ENCODE measurements at regions not wholly inside any gene's neighbourhood (a gene's known extent, or its start where the extent isn't known, plus 50 kb on each side); places are given as distances from the start of the nearest gene placed in this dataset.
A peak's percentile ranks its signal among the peaks of the same experiment; 100 is the strongest.

DNA sequence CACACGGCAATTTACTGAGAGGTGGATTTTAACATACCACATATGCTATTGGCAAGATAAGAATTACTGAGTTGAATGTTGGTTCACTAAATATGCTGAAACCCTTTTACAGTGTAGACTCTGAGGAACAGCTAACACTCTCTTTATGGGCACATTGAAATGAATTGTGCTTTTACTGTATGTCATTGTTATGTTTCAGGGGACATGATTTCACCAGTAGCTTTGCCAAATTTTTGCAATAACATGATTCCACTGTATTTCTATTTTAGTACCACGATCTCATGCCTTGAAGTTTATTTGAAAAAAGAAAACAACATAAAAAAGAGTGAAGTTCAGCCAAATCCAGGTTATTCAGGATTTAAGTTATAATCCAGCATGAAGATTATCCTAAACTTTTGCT lies 188.5 kb downstream of the HLX start:
- ATAC-seq = no peak

DNA sequence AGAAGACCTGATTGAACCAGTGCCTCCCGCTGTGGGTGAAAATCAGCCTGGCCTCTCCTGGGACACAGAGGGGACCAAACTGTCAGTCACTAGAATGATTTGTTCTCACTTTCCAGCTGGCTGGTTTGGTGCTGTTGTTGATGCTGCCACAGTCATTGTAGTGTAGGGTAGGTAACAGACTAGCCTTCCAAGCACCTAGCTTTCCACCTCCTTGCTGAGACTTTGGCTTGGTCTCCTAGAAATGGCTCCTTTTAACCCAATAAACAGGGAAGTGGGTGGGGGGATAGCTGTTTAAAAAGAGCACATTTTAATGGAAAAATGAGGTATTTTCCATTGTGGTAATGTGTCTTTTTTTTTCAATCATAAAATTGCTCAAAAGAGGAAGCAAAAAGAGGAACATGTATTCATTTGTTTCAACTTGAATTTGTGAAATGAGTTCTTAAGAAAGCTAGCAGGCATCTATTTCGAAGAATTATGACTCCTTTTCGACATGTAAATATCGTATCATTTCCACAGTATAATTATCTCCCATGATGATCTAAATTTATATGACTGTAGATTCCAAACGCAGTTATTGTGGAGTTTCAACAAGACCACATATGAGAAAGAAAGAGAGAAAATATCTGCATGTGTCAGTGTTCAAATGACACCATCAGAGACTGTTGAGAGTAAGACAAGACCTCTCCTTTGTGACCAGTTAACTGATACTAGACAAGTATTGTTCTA lies 190.1 kb downstream of the HLX start:
- DNase-seq (ENCODE audit: low spot score) = no peak
- no peak for ATAC-seq

More for the DNA sequence above, 188.5 kb downstream of the HLX start:
- no peak for DNase-seq (ENCODE audit: low spot score)

DNA sequence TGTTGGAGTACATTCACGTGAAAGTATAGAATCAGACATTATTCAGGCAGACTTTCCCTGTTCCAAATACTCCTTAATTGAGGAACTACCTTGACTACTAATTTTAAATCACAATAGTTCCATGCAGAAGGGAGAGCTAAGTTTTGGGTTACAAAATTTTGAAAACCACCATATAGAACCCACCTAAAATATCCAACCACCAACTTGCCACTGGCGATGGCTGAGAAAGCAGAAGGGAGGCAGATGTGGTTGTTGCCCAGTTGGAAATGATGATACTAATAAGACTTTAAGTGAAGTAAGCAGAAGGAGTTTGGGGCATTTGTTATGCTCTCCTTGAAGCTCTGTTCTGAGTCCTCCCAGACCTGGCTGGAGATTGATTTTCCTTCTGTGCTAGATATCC lies 190.7 kb downstream of the HLX start:
- no peak for DNase-seq (ENCODE audit: low spot score)
- no peak for ATAC-seq

DNA sequence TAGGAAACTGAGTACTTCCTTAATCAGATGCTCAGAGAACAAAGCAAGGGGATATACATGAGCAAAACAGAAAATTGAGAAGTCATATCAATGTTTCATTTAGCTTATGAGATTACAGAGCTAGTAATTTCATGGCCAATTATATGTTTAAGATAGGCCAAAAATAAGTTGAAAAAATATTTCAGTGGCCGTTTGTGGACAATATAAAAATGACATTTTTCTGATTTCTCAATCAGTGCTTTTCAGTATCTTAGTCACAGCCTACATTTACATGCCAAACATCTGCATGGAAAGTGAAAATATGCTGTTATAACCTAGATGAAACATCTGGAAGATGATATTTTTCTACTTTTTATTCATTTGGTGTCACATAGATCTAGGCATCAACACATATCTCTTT lies 192.5 kb downstream of the HLX start:
- ATAC-seq (no peak), DNase-seq (ENCODE audit: low spot score) (no peak)

DNA sequence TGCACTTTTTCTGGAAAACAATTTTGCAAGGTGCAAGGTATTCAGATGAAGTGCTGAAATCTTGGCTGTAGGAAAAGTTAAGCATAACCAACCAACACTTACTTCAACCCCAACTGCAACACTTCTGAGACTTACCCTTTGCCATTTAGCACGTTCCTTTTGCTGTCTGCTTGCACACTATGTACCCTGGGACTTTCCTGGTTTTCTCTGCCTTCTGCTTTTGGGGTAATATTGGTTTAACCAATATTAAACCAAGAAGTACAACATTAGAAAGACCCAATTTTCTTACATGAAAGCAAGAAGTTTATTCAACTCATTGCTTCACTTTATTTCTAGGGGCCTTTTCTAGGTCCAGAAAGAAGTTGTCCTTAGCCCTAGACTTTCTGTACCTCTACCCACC lies 193.0 kb downstream of the HLX start:
- DNase-seq (ENCODE audit: low spot score) (no peak), ATAC-seq (no peak)

DNA sequence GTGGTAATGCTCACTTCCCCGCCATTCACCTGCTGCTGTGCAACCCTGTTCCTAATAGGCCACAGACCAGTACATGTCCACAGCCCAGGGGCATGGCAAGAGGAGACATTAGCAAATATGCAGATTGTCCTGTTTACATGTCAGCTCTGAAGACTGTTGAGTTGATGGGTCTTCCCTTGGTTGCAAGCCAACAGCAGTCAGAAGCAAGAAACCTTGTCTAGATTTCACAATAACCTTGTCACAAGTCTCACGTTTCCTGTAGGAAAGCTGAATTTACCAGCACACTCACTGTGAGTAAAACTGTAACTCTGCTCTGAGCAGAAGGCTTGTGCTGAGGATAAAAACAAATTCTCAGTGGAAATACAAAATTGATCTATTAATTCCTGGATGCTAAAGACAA lies 195.1 kb downstream of the HLX start:
- DNase-seq (ENCODE audit: low spot score) = no peak
- no peak for ATAC-seq

DNA sequence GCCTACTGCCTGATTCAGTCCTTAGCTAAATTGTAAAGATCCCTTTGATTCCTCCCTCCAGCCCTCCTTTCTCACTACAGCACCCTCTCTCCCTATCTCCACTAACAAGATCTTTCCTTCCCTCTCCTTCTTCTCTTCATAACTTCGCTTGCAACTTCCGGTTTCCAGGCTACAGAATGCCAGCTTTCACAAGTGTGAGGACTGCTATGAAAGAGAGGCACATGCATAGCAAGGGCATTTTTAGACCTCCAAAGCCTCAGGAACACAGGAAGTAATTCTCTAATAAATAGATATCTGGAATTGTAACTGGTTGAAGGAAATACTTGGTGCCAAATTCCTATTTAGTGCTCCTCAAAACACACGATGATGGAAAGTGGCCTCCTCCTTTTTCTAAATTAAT lies 196.7 kb downstream of the HLX start:
- ATAC-seq = no peak

DNA sequence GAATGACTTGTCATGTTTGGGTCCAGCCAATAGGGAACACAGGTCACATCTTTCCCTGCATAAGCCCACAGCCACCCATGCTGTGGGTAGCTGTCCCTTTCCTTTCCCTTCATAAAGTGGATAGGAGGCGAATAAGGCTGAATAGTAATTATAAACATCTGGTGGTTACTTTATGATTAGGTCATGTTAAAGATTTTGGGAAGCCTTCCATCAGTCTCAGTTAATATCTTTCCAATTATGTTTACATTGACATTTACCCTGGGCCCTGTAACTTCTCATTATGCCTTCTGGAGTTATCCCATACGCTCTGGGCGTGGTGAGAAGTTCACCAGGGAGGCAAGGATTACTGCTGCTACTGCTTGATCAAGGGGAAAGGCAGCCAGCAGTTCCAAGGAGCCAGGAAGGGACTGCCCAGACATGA lies 197.2 kb downstream of the HLX start:
- DNase-seq (ENCODE audit: low spot score) = no peak

More for the DNA sequence above, 196.7 kb downstream of the HLX start:
- no peak for DNase-seq (ENCODE audit: low spot score)

DNA sequence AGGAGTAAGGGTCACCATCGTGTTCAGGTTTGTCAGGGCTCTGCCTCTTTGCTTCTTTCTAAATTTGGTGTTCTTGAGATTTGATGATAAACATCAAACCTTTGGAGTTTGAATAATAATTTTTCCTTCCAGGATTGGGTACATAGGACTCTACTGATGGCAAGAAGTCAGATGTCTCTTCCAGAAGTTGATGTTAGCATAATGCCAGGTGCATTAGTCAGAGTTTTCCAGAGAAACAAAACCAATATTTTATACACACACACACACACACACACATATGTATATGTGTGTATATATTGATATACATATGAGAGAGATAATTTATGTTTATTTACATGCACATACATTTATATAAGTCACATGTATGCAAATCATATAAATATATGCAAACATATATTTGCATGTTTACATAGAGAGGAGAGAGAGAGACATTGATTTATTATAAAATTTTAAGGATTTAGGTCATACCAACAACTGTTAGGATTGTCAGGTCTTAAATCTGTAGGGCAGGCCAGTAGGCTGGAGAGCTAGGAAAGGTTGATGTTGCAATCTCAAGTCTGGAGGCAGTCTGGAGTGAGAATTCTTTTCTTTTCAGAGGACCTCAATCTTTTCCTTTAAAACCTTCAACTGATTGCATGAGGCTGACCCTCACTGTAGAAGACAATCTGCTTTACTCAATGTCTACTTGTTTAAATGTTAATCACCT lies 199.2 kb downstream of the HLX start:
- DNase-seq (ENCODE audit: low spot score) = no peak
- ATAC-seq = no peak

More for the DNA sequence above, 197.2 kb downstream of the HLX start:
- ATAC-seq = no peak

DNA sequence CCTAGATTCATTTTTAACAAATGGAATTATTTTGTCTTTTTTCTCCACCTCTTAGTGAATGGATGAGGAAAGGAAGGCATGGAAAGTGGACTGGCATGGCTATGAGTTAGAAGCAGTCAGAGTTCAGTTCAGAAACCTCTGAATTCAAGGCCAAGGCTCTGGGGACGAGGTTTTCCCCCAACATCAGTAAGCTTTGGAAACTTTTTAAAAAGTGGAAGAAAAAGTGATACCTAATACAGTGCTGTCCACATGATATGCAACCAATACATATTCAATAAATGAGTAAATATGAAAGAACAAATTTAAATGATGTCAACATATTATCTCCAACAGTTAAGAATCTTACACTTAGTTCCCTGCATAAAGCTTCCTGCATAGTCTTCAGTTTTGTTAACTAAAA lies 204.7 kb downstream of the HLX start:
- no peak for ATAC-seq

DNA sequence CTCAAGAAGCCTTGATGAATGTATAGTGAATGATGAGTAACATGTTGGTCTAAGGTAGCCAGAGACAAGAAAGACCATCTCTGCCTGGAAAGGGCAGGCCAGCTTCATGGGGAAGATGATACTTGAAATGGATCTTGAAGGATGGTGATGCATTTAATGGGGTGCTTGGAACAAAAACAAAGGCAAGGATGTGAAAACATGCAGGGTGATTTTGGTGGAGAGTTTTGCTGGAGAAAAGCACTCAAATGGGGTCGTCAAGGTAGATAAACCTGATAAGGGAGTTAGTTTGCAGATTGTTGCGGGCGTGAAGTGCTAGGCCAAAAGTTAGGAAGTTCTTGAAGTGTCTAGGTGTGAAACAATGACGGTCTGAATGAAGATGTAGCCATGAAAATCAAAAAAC lies 205.4 kb downstream of the HLX start:
- no peak for DNase-seq (ENCODE audit: low spot score)
- no peak for ATAC-seq

More for the DNA sequence above, 204.7 kb downstream of the HLX start:
- no peak for DNase-seq (ENCODE audit: low spot score)

DNA sequence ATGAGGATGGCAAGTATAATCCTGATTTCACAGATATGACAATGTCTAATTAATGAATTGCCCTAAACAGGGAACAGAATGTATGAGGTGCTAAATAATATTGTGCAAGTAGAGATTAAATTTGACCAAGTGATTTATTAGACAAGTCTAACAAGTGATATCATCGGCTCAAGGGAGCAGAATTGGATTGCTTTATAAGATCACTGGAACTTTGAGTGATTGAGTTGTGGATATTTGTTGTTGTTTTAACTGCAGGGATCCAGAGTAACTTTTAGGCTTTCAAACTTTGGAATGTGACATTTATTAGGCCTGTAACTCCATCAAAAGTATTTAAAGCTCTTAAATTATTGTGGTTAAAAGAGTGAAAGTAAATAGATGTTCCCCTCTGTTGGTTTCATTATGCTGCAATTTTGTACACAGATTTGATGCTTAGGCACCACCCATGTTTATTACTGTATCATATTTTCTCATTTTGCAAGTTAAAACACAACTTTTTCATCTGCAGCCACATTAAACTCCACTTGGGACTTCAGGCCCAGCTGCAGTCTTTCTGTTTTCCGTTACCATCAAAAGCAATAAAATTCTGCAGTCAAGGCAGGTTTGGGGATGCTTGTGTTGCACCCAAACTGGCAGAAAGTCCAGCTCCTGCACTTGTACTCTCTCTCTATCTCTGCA lies 206.6 kb downstream of the HLX start:
- DNase-seq (ENCODE audit: low spot score) (no peak), ATAC-seq (no peak)

DNA sequence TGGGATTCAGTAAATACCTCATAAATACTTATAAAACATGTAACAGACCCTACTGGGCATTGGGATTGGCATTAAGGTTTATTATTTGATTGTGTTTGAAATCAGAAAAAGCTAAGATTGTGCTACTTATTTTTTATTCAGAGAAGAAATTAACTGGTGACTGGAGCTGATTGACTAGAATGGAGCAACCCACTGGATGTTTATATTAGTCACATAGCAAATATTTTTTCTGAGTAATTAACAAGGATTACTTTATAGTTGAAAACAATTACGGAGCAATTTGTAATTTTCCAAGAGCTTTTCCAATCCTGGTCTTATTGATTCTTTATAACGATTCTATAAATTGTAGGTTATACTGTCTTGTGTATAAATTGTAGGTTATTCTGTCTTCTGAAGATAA lies 208.7 kb downstream of the HLX start:
- no peak for DNase-seq (ENCODE audit: low spot score)

DNA sequence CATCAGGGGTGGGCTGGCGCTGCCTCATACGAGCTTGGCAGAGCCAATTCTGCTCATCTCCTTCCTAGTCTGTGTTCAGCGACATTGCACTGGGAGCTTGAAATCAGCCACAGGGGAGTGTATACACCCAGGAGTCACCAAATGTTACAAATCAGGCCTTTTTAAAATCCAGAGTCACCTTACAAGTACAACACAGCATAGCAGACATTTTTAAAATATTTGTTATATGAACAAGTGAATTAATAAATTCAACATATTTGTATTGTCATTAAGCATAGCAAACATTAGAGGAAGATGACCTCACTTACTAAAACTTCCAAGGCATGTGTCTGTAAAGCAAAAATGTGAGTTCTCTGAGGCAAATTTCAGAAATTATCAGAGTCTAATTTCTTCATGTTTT lies 210.0 kb downstream of the HLX start:
- ATAC-seq (no peak), DNase-seq (ENCODE audit: low spot score) (no peak)

More for the DNA sequence above, 208.7 kb downstream of the HLX start:
- no peak for ATAC-seq

DNA sequence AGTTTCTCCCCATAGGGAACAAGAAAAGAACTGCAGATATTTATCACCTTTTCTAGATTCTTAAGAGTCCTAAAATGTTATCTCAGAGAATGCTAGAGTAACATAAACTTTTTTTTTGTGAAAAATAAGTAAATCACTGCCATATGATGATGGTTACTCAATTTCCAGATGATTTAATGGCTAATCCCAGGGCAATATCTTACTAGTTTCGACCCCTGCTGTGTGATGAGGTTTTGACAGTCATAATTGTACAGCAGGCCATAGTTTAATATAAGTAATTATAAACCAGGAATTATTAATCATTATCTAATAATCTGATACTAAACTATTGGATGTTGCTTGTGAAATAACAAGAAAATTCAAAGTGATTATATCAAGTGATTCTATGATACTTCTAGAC lies 210.6 kb downstream of the HLX start:
- DNase-seq (ENCODE audit: low spot score) (no peak), ATAC-seq (no peak)

DNA sequence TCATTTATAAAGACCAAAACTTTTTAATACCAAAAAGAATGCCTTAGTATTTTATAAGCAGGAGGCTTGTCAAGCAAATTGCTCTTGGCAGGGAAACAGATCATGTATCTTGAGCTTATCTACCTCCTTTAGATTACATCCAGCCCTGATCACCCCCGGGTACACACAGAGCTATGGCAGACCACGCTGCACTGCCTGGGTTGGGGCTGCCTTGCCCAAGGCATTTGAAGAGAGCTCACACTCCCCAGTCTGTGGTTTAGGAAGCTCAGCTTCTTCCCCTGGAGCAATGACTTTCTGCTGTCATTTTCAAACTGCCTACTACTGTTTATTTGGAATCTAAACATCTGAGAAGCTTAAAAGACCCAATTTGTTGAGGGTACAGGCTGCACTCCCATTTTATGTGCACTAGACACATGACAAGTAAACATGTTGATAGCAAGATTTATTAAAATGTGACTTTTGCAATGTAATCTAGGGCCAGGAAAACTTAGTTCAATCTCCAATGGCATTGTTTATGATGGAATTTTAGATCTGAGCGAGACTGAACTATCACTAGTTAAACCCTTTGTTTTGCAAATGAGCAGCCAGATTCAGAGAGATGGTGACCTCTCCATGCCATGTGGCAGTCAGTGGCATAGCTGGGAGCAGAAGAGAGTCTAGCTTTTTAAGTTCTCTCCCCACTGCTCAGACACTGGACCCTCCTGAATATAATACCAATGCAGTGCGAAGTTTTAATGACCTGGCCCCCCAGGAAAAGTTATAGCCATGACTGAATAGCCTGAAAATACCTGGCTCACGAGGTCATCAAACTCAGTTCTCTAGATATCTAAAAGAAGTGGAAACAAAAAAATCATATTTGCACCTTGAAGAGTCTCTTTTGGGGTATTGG lies 214.9 kb downstream of the HLX start:
- DNase-seq (ENCODE audit: low spot score) = no peak
- ATAC-seq = no peak

DNA sequence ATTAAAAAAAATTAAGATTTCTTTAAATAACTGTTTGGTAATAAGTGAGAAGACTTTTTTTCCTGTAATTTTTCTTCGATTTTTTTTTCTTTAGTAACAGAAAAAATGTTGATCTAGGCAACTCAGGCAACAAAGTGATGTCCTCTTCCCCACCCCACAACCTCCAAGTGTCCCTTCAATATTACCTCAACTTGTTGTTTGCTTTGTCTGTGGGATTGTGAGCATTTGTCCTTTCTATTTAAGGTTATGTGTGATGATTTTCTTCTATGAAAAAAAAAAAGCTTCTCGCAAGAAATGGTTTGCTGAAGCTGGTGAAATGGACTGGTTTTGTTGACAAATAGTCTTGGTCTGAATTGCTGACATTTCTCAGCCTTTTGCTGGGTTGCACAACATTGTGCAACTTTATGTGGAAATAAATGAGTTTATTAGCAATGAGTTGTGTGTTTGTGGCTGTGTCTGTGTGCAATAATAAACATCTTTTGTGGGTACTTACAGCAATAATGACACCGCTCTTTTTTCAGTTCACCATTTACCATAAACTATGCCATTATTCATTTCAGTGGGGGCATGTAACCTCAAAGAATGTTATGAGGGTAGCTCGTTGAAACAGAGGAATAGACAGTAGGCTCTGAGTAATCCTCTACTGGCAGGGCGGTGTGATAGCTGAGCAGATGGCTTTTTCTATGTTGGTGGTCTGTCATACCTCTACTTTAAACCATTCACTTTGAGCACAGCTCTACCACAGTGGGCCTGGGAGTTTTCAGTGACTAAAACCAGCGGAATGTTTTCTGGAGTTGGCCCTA lies 218.4 kb downstream of the HLX start:
- DNase-seq (ENCODE audit: low spot score) = no peak
- ATAC-seq = peak; percentile 63

DNA sequence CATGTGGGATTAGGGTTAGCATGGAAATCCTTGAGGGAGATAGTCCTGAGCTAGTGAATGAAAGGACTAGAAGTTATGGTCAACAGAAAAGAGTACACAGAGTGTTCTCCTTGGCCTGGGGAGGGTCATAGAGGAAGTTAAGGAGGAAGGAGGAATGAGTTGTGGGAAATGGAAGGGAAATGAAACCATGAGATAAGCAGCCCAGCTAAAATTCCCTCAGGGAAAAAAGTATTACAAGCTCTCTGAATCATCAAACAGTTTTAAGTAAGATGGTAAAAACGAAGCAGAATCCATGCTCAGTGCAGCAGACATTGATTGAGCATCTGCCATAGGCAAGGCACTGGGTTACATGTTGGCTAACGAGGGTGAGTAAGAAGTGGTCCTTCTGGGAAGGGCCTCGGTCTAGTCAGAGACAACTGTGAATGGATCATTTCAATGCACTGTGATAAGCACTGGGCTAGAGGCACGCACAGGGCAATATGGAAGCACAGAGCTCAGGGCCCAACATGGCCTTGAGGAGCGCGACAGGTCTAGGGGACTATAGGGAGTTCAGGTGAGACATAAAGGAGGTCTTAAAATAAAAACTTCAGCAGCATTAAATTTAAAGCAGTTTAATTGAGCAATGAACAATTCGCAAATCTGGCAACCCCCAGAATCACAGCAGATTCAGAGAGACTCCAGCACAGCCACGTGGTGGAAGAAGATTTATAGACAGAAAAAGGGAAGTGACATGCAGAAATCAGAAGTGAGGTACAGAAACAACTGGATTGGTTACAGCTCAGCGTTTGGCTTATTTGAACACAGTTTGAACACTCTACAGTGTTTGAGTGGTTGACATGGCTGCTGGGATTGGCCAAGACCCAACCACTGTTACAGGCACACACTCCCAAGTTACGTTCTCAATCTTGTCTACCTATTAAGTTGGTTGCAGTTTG lies 219.5 kb downstream of the HLX start:
- ATAC-seq = peak; percentile 27

More for the DNA sequence above, 219.5 kb downstream of the HLX start:
- DNase-seq (ENCODE audit: low spot score) = no peak

All from left lobe of liver (tissue), 2 donors.